Left ventricle myocardium inferior (tissue), 1 donor: ENCODE measurements at regions not wholly inside any gene's neighbourhood (a gene's known extent, or its start where the extent isn't known, plus 50 kb on each side); places are given as distances from the start of the nearest gene placed in this dataset.

Source experiments
- DNase-seq: peaks from one replicate; pipeline ENCODE4 v3.0.0-alpha.2; 2020
- H3K27ac ChIP-seq: fragments of 200-600 bp; replicated peaks from 2 replicates; pipeline ENCODE4 v1.8.0; 2021
- H3K27me3 ChIP-seq: fragments of 200-600 bp; 2 replicates; pipeline ENCODE4 v1.8.0; 2021; ENCODE audit warnings: low read depth
- H3K36me3 ChIP-seq: fragments of 200-600 bp; 2 replicates; pipeline ENCODE4 v1.8.0; 2021
- H3K4me1 ChIP-seq: fragments of 200-600 bp; 2 replicates; pipeline ENCODE4 v1.8.0; 2021
- H3K4me3 ChIP-seq: fragments of 200-600 bp; 2 replicates; pipeline ENCODE4 v1.8.0; 2021; ENCODE audit warnings: mild to moderate bottlenecking, moderate library complexity
- H3K9me3 ChIP-seq: fragments of 200-600 bp; replicated peaks from 2 replicates; pipeline ENCODE4 v1.8.0; 2021
- intact Hi-C: fragments of 100-400 bp; cut with micrococcal nuclease; formaldehyde crosslinking; loops from one replicate; pipeline ENCODE4 v1.11.0; 2022
- TF ChIP-seq, protein P1 (sequence below): fragments of 200-600 bp; IDR thresholded peaks from 2 replicates; pipeline ENCODE4 v1.8.0; 2021; ENCODE audit warnings: antibody characterized with exemption, mild to moderate bottlenecking, borderline replicate concordance
- donor health status: DM: no; HTN: yes; CAD: no; lungs with severe emphysema.

DNA sequence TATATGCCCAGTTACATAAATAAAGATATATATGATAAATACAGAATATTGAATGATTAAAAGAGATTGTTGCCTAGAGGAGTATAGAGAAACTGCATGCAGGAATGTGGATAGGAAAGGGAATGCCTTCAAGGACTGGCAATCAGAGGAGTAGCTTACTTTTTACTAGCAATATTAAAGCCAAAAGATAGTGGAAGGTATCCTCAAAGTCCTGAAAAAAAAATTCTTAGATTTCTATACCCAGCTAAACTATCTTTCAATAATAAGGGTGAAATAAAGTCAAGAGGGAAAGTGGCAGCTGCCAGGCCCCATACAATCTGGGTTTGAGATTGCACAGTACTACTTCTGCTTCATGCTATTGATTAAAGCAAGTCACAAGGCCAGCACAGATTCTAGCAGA lies 733.2 kb downstream of the GATA3 start:
- no peaks in the 10 kb centered on the region for H3K36me3 ChIP-seq
- DNase-seq: no peak
- TF ChIP-seq, protein P1, sequence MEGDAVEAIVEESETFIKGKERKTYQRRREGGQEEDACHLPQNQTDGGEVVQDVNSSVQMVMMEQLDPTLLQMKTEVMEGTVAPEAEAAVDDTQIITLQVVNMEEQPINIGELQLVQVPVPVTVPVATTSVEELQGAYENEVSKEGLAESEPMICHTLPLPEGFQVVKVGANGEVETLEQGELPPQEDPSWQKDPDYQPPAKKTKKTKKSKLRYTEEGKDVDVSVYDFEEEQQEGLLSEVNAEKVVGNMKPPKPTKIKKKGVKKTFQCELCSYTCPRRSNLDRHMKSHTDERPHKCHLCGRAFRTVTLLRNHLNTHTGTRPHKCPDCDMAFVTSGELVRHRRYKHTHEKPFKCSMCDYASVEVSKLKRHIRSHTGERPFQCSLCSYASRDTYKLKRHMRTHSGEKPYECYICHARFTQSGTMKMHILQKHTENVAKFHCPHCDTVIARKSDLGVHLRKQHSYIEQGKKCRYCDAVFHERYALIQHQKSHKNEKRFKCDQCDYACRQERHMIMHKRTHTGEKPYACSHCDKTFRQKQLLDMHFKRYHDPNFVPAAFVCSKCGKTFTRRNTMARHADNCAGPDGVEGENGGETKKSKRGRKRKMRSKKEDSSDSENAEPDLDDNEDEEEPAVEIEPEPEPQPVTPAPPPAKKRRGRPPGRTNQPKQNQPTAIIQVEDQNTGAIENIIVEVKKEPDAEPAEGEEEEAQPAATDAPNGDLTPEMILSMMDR: no peak
- H3K4me3 ChIP-seq: no peak overlapping the region
- H3K27ac ChIP-seq: no peak overlapping the region
- no peaks in the 10 kb centered on the region for H3K27me3 ChIP-seq
- intact Hi-C loops: no loop called here
- H3K4me1 ChIP-seq: no peaks in the 10 kb centered on the region
- peaks cover 26% of the 10 kb centered on the region for H3K9me3 ChIP-seq

DNA sequence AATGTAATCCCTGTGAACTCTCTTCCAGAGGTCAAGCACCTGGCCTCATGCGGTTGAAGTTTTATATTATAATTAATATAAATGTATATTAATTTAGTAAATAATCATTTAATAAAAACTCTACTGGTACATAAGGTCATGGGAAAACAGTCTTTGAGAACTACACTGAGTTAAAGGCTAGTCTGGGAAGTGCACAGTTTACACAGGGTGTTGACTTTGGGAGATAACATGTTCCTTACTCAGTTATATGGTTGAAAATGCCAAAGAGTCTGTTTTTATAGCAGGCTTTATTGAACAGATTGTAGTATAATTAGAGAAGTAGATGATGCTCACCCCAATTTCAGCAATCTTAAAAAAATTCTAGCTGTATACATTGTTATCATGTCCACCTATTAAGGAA lies 735.9 kb downstream of the GATA3 start:
- Histone ChIP-seq H3K27ac (no peak overlapping the region), H3K36me3 (no peaks in the 10 kb centered on the region), H3K27me3 (no peaks in the 10 kb centered on the region), H3K9me3 (peaks cover 26% of the 10 kb centered on the region), H3K4me3 (no peak overlapping the region), H3K4me1 (no peaks in the 10 kb centered on the region)
- TF ChIP-seq, protein P1: no peak
- intact Hi-C loops: no loop called here
- DNase-seq: no peak

- no peak overlapping the region for H3K27ac ChIP-seq
- no peaks in the 10 kb centered on the region for H3K36me3 ChIP-seq
- intact Hi-C loops: no loop called here
- no peaks in the 10 kb centered on the region for H3K9me3 ChIP-seq
- TF ChIP-seq, protein P1: no peak
- no peak overlapping the region for H3K4me3 ChIP-seq
- DNase-seq: no peak
- no peaks in the 10 kb centered on the region for H3K27me3 ChIP-seq
- no peaks in the 10 kb centered on the region for H3K4me1 ChIP-seq
Measured at GRCh38 chr10:8794860-8795259, 740.4 kb downstream of the GATA3 start.

GRCh38 chr10:8800426-8800825 lies 745.9 kb downstream of the GATA3 start:
- no peaks in the 10 kb centered on the region for H3K9me3 ChIP-seq
- H3K27ac ChIP-seq: no peak overlapping the region
- no peaks in the 10 kb centered on the region for H3K27me3 ChIP-seq
- H3K4me1 ChIP-seq: no peaks in the 10 kb centered on the region
- DNase-seq: no peak
- intact Hi-C loops: no loop called here
- H3K36me3 ChIP-seq: no peaks in the 10 kb centered on the region
- TF ChIP-seq, protein P1: no peak
- H3K4me3 ChIP-seq: no peak overlapping the region

DNA sequence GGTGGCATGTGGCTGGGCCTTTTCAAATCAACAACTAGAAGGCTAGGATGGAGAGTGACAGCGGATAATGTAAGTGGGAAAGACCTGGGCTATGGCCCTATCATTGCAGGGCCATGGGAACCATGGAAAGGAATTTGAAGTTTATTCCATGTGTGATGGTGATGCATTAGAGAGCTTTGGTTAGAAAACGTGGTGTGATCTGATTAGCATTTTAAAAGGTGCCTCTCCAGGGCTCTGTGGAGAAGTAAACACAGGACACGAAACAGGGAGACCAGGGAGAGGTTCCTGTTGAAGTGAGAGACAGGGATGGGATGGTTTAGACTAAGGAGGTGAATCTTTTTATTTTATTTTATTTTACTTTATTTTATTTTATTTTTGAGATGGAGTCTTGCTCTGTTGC lies 749.5 kb downstream of the GATA3 start:
- TF ChIP-seq, protein P1: no peak
- Histone ChIP-seq H3K4me3 (no peak overlapping the region), H3K27me3 (no peaks in the 10 kb centered on the region), H3K4me1 (no peaks in the 10 kb centered on the region), H3K9me3 (no peaks in the 10 kb centered on the region), H3K36me3 (no peaks in the 10 kb centered on the region), H3K27ac (no peak overlapping the region)
- no peak for DNase-seq
- intact Hi-C loops: no loop called here

GRCh38 chr10:8810677-8811076 lies 756.2 kb downstream of the GATA3 start:
- DNase-seq: no peak
- H3K36me3 ChIP-seq: no peaks in the 10 kb centered on the region
- H3K27me3 ChIP-seq: no peaks in the 10 kb centered on the region
- no peak overlapping the region for H3K4me3 ChIP-seq
- no peak overlapping the region for H3K27ac ChIP-seq
- H3K4me1 ChIP-seq: no peaks in the 10 kb centered on the region
- peaks cover 28% of the 10 kb centered on the region for H3K9me3 ChIP-seq
- intact Hi-C loops: no loop called here
- TF ChIP-seq, protein P1: no peak
